BLaER1 treated with 17β-estradiol and CSF1 and Interleukin-3, amounts not matched to agents 10 nM and 100 nM (cell line): ENCODE measurements at regions not wholly inside any gene's neighbourhood (a gene's known extent, or its start where the extent isn't known, plus 50 kb on each side); places are given as distances from the start of the nearest gene placed in this dataset.
"Not testable (repeated sequence)": the region's sequence is repeated elsewhere in the genome, so short reads cannot be mapped to it uniquely, and the experiment has no call there.

Experiments
- H3K27ac ChIP-seq, 11 experiments: shearing (Covaris generic); formaldehyde crosslinking; 2 replicates each; pipeline ENCODE4 v1.8.1; 2022
- H3K27me3 ChIP-seq, 11 experiments: shearing (Covaris generic); formaldehyde crosslinking; 2 replicates each; pipeline ENCODE4 v1.8.1; 2022
- H3K36me3 ChIP-seq, 11 experiments: shearing (Covaris generic); formaldehyde crosslinking; 2 replicates each; pipeline ENCODE4 v1.8.1; 2022
- H3K4me1 ChIP-seq, 10 experiments: shearing (Covaris generic); formaldehyde crosslinking; 2 replicates each; pipeline ENCODE4 v1.8.1; 2022
- H3K4me2 ChIP-seq, 11 experiments: shearing (Covaris generic); formaldehyde crosslinking; 2 replicates each; pipeline ENCODE4 v1.8.1; 2022
- H3K4me3 ChIP-seq, 10 experiments: shearing (Covaris generic); formaldehyde crosslinking; 2 replicates each; pipeline ENCODE4 v1.8.1; 2022
- H3K9ac ChIP-seq, 11 experiments: shearing (Covaris generic); formaldehyde crosslinking; 2 replicates each; pipeline ENCODE4 v1.8.1; 2022
- H3K9me3 ChIP-seq, 11 experiments: shearing (Covaris generic); formaldehyde crosslinking; replicated peaks in 1 of 11; 2 replicates each; pipeline ENCODE4 v1.8.1; 2022
- H4K20me1 ChIP-seq, 11 experiments: shearing (Covaris generic); formaldehyde crosslinking; 2 replicates each; pipeline ENCODE4 v1.8.1; 2022
- Cebpa-rat ChIP-seq, 11 experiments: shearing (Covaris generic); IDR thresholded peaks; 2 replicates each; pipeline ENCODE4 v1.8.1; 2022

DNA sequence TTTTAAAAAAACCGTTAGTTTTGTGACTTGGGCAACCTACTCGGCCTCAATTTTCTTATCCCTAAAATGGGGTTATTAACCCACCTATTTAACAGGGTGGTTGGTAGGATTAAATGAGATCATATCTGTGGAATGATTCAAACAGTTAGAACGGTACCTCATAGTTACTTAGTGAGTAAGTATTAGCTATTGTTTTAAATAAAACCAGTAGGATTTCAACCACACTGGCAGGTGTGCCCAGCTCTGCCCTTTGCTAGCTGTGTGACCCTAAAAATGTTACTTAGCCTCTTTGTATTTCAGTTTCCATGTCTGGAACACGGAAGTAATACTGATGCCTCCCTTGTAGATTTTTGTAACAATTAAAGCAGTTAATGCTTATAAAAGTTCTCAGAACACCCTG lies 225.8 kb upstream of the SPRY1 start:
- H3K4me1 ChIP-seq: no peaks in the 10 kb centered on the region
- no peak overlapping the region for H3K4me2 ChIP-seq
- H3K36me3 ChIP-seq: 0 out of 22 replicates have a peak, but pooled peaks cover 0 to 6% (median 0%) of the 10 kb centered on the region in 11 experiments
- no peak for TF ChIP-seq Cebpa-rat (IDR thresholded peaks at IDR 0.05)
- H3K27ac ChIP-seq: no peak overlapping the region
- H3K9ac ChIP-seq: no peak overlapping the region
- no peak overlapping the region for H3K4me3 ChIP-seq
- H3K9me3 ChIP-seq: peaks cover 0 to 6% (median 0%) of the 10 kb centered on the region in 11 experiments; a peak in 3 of 22 replicates
- no peaks in the 10 kb centered on the region for H3K27me3 ChIP-seq
- no peaks in the 10 kb centered on the region for H4K20me1 ChIP-seq

DNA sequence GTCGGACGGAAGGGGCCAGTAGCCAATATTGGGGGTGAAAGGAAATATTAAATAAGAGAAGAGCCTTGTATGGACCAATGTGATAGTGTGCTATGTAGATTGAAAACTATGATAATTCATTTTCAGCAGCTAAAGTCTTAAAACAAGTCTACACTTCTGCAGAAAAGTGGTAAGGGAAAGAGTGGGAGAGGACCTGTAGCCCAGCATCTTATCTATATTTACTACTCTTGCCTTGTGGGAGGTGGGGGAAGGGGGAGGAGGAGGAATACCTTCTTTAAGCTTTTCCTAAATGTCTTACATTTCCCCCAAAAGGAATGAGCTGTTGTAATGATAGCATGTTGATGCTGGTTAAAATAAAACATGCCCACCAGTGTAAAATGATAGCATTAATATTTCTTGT lies 220.0 kb upstream of the SPRY1 start:
- no peak for TF ChIP-seq Cebpa-rat (IDR thresholded peaks at IDR 0.05)
- H3K9ac ChIP-seq: no peak overlapping the region
- no peak overlapping the region for H3K27ac ChIP-seq
- no peaks in the 10 kb centered on the region for H3K27me3 ChIP-seq
- no peaks in the 10 kb centered on the region for H3K4me1 ChIP-seq
- H3K4me2 ChIP-seq: no peak overlapping the region
- H3K36me3 ChIP-seq: no peaks in the 10 kb centered on the region
- no peaks in the 10 kb centered on the region; a peak in 1 of 22 replicates for H3K9me3 ChIP-seq
- no peaks in the 10 kb centered on the region for H4K20me1 ChIP-seq
- H3K4me3 ChIP-seq: no peak overlapping the region

DNA sequence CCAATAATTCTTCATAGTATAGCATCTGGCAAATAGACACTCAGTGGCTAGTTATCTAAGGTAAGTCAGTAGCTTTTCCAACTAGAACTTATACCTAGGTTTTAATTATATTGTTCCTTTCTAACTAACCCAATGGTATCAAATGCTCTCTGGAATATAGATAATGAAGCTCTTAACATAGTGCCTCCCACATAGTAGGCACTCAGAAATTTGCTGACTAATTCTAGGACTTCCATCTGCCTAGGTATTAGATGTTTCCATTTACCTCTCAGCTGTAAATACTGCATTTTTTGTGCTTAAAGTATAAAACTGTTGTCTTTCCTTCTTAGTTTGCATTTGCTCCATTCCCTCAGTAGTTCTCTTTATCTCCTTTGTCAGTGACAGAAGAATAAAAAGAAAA lies 214.3 kb upstream of the SPRY1 start:
- Histone ChIP-seq H3K9ac (no peak overlapping the region), H3K27ac (no peak overlapping the region), H3K36me3 (no peaks in the 10 kb centered on the region), H3K4me1 (no peaks in the 10 kb centered on the region), H3K27me3 (no peaks in the 10 kb centered on the region), H3K4me3 (no peak overlapping the region), H3K4me2 (no peak overlapping the region), H4K20me1 (no peaks in the 10 kb centered on the region), H3K9me3 (no peaks in the 10 kb centered on the region)
- no peak for TF ChIP-seq Cebpa-rat (IDR thresholded peaks at IDR 0.05)

DNA sequence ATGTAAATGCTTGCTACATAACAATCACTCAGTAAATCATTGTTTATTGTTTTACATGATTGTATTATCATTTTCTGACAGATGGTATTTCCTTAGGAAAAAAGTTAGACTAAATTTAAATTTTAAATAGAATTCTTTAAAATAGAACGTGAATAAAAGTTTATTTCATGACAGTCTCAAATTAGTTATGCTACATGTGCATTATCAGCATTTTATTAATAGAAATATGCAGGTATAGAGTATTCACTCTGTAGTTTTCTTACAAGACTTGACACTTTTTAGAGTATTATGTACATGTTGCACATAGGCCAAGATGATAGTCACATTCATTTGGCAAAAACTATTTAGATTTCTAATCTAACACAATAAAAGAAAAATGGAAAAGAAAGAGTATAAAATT lies 213.3 kb upstream of the SPRY1 start:
- Histone ChIP-seq H3K9me3 (no peaks in the 10 kb centered on the region), H3K4me3 (no peak overlapping the region), H4K20me1 (no peaks in the 10 kb centered on the region), H3K9ac (no peak overlapping the region), H3K27me3 (no peaks in the 10 kb centered on the region), H3K36me3 (no peaks in the 10 kb centered on the region), H3K4me2 (no peak overlapping the region), H3K27ac (no peak overlapping the region), H3K4me1 (no peaks in the 10 kb centered on the region)
- no peak for TF ChIP-seq Cebpa-rat (IDR thresholded peaks at IDR 0.05)

- not testable (repeated sequence) for H3K27ac ChIP-seq, H3K27me3 ChIP-seq, H3K4me3 ChIP-seq, H3K36me3 ChIP-seq, H3K4me1 ChIP-seq, H3K9ac ChIP-seq, H3K9me3 ChIP-seq, H4K20me1 ChIP-seq, H3K4me2 ChIP-seq
Measured at GRCh38 chr4:123183754-123184153, 212.8 kb upstream of the SPRY1 start.

- H3K27ac ChIP-seq: no peak overlapping the region
- H3K4me2 ChIP-seq: no peak overlapping the region
- no peaks in the 10 kb centered on the region for H3K36me3 ChIP-seq
- H3K4me3 ChIP-seq: no peak overlapping the region
- no peak overlapping the region for H3K9ac ChIP-seq
- H4K20me1 ChIP-seq: no peaks in the 10 kb centered on the region
- H3K4me1 ChIP-seq: no peaks in the 10 kb centered on the region
- no peaks in the 10 kb centered on the region for H3K27me3 ChIP-seq
- no peak for TF ChIP-seq Cebpa-rat (IDR thresholded peaks at IDR 0.05)
- no peaks in the 10 kb centered on the region for H3K9me3 ChIP-seq
Measured at GRCh38 chr4:123186731-123187130, 209.9 kb upstream of the SPRY1 start.

GRCh38 chr4:123190176-123190575 lies 206.4 kb upstream of the SPRY1 start:
- H3K36me3 ChIP-seq: no peaks in the 10 kb centered on the region
- no peak for TF ChIP-seq Cebpa-rat (IDR thresholded peaks at IDR 0.05)
- no peak overlapping the region for H3K4me2 ChIP-seq

DNA sequence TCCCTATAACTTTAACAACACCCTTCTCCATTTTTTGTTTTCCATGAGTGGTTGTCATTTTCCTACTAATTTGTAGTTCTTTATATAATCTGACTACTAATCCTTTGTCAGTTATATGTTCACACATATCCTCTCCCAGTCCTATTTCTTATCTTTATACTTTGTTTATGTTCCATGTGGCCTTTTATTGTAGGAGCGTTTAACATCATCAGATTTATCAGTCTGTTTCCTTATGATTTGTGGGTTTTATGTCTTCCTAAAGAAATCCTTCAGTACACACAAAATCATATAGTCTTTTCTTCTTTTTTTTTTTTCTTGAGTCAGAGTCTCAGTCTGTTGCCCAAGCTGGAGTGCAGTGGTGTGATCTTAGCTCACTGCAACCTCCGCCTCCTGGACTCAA lies 204.9 kb upstream of the SPRY1 start:
- Histone ChIP-seq H3K36me3 (no peaks in the 10 kb centered on the region), H3K27me3 (no peaks in the 10 kb centered on the region), H3K27ac (no peak overlapping the region), H4K20me1 (no peaks in the 10 kb centered on the region), H3K4me3 (no peak overlapping the region), H3K4me1 (no peaks in the 10 kb centered on the region), H3K9ac (no peak overlapping the region), H3K9me3 (no peaks in the 10 kb centered on the region), H3K4me2 (no peak overlapping the region)
- TF ChIP-seq Cebpa-rat (IDR thresholded peaks at IDR 0.05): no peak

More at GRCh38 chr4:123190176-123190575, 206.4 kb upstream of the SPRY1 start:
- Histone ChIP-seq H3K9me3 (no peaks in the 10 kb centered on the region), H4K20me1 (no peaks in the 10 kb centered on the region), H3K4me1 (no peaks in the 10 kb centered on the region), H3K27me3 (no peaks in the 10 kb centered on the region), H3K9ac (no peak overlapping the region), H3K4me3 (no peak overlapping the region), H3K27ac (no peak overlapping the region)

- no peak overlapping the region for H3K9ac ChIP-seq
- no peaks in the 10 kb centered on the region for H3K4me1 ChIP-seq
- TF ChIP-seq Cebpa-rat (IDR thresholded peaks at IDR 0.05): peak in 1 of 11 experiments; percentile 18; a peak in 1 of 22 replicates
Measured at GRCh38 chr4:123193802-123194367, 202.7 kb upstream of the SPRY1 start.

GRCh38 chr4:123198706-123199105 lies 197.9 kb upstream of the SPRY1 start:
- no peak for TF ChIP-seq Cebpa-rat (IDR thresholded peaks at IDR 0.05)
- no peaks in the 10 kb centered on the region for H3K9me3 ChIP-seq
- no peaks in the 10 kb centered on the region for H3K36me3 ChIP-seq

More at GRCh38 chr4:123193802-123194367, 202.7 kb upstream of the SPRY1 start:
- H4K20me1 ChIP-seq: no peaks in the 10 kb centered on the region
- H3K4me3 ChIP-seq: no peak overlapping the region
- no peaks in the 10 kb centered on the region for H3K36me3 ChIP-seq
- no peak overlapping the region for H3K27ac ChIP-seq
- no peaks in the 10 kb centered on the region for H3K27me3 ChIP-seq
- H3K9me3 ChIP-seq: no peaks in the 10 kb centered on the region
- H3K4me2 ChIP-seq: no peak overlapping the region

More at GRCh38 chr4:123198706-123199105, 197.9 kb upstream of the SPRY1 start:
- H3K27ac ChIP-seq: no peak overlapping the region
- H3K9ac ChIP-seq: no peak overlapping the region
- no peaks in the 10 kb centered on the region for H3K27me3 ChIP-seq
- no peak overlapping the region for H3K4me3 ChIP-seq
- no peaks in the 10 kb centered on the region for H4K20me1 ChIP-seq
- H3K4me1 ChIP-seq: no peaks in the 10 kb centered on the region
- H3K4me2 ChIP-seq: no peak overlapping the region
